ENCODE measurements at regions not wholly inside any gene's neighbourhood (a gene's known extent, or its start where the extent isn't known, plus 50 kb on each side); places are given as distances from the start of the nearest gene placed in this dataset.
A peak's percentile ranks its signal among the peaks of the same experiment; 100 is the strongest.

DNA sequence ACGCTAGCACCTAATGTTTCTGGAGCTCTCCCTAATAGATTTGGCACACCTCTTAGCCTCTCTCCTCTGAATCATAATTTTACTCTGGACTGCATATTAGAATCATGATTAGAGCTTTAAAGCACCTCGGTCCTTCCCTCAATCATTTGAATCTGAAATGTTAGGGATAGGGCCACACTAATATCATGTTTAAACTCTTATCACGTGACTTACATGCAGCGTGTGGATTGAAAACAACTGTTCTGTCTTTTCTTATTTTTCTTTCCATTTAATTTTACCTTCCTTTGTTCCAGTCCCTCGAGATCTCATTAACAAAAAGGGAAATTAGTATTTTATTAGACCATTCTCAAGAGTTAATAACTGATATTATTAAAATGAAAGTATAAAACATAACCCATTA lies 762.5 kb upstream of the FLRT2 start:
- no TSS peak for BruUV-seq (replicated peaks)
- intact Hi-C loops (cut with micrococcal nuclease) = no loop called here

DNA sequence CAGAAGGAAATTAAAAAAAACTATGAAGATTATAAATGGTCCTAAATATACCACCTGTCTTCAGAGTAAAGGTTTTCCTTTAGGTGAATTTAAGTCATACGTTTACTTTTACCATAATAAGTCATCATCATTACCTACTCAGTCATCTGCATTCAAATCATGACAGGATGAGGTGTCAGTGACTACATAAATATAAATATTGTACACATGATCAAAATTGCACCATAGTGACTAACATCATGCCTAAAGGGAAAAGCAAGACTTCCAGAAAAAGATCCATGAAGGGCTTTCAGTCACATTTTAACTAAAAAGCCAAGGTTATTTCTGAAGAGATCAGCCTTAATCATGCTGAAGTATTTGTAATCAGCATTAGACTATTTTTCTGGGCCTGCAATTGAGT lies 759.9 kb upstream of the FLRT2 start:
- Mint-ChIP-seq H3K36me3 (ENCODE audit: insufficient read depth, unreplicated experiment) (no peaks in the 10 kb centered on the region), H3K4me3 (ENCODE audit: unreplicated experiment) (no peak overlapping the region), H3K27ac (ENCODE audit: low read depth, unreplicated experiment) (no peak overlapping the region), H3K27me3 (ENCODE audit: insufficient read depth, unreplicated experiment) (no peaks in the 10 kb centered on the region), H3K4me1 (ENCODE audit: insufficient read depth, unreplicated experiment) (no peaks in the 10 kb centered on the region), H3K9me3 (ENCODE audit: unreplicated experiment) (peaks cover 16% of the 10 kb centered on the region)
- intact Hi-C loops (cut with micrococcal nuclease) = no loop called here
- no peak for TF ChIP-seq CTCF (IDR thresholded peaks at IDR 0.05; ENCODE audit: unreplicated experiment)
- DNase-seq (ENCODE audit: unreplicated experiment) = peak; percentile 37
- BruUV-seq (replicated peaks) = no TSS peak
- ChIA-PET POLR2A (no interaction called here), CTCF (no interaction called here)

More for the DNA sequence above, 762.5 kb upstream of the FLRT2 start:
- no peak overlapping the region for H3K27ac Mint-ChIP-seq (ENCODE audit: low read depth, unreplicated experiment)
- no peaks in the 10 kb centered on the region for H3K27me3 Mint-ChIP-seq (ENCODE audit: insufficient read depth, unreplicated experiment)
- TF ChIP-seq CTCF (IDR thresholded peaks at IDR 0.05; ENCODE audit: unreplicated experiment) = no peak
- H3K9me3 Mint-ChIP-seq (ENCODE audit: unreplicated experiment) = peaks cover 14% of the 10 kb centered on the region
- H3K4me3 Mint-ChIP-seq (ENCODE audit: unreplicated experiment) = no peak overlapping the region
- DNase-seq (ENCODE audit: unreplicated experiment) = no peak
- no peaks in the 10 kb centered on the region for H3K4me1 Mint-ChIP-seq (ENCODE audit: insufficient read depth, unreplicated experiment)
- POLR2A ChIA-PET = no interaction called here
- H3K36me3 Mint-ChIP-seq (ENCODE audit: insufficient read depth, unreplicated experiment) = no peaks in the 10 kb centered on the region
- CTCF ChIA-PET = no interaction called here

DNA sequence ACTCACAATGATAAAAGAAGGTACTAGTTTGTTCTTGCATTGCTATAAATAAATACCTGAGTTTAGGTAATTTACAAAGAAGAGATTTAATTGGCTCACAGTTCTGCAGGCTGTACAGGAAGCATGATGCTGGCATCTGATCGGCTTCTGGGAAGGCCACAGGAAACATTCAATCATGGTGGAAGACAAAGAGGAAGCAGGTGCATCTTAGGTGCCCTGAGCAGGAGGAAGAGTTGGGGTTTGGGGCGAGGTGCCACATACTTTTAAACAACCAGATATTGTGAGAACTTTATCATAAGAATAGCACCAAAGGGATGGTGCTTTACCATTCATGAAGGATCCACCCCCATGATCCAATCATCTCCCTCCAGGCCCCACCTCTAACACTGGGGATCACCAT lies 752.6 kb upstream of the FLRT2 start:
- H3K27ac Mint-ChIP-seq (ENCODE audit: low read depth, unreplicated experiment) = no peak overlapping the region
- intact Hi-C loops (cut with micrococcal nuclease) = no loop called here
- no peaks in the 10 kb centered on the region for H3K36me3 Mint-ChIP-seq (ENCODE audit: insufficient read depth, unreplicated experiment)
- no peak for DNase-seq (ENCODE audit: unreplicated experiment)
- H3K9me3 Mint-ChIP-seq (ENCODE audit: unreplicated experiment) = peaks cover 8% of the 10 kb centered on the region
- no TSS peak for BruUV-seq (replicated peaks)
- H3K4me3 Mint-ChIP-seq (ENCODE audit: unreplicated experiment) = no peak overlapping the region
- TF ChIP-seq CTCF (IDR thresholded peaks at IDR 0.05; ENCODE audit: unreplicated experiment) = no peak
- ChIA-PET CTCF (no interaction called here), POLR2A (no interaction called here)
- no peaks in the 10 kb centered on the region for H3K4me1 Mint-ChIP-seq (ENCODE audit: insufficient read depth, unreplicated experiment)
- H3K27me3 Mint-ChIP-seq (ENCODE audit: insufficient read depth, unreplicated experiment) = no peaks in the 10 kb centered on the region

DNA sequence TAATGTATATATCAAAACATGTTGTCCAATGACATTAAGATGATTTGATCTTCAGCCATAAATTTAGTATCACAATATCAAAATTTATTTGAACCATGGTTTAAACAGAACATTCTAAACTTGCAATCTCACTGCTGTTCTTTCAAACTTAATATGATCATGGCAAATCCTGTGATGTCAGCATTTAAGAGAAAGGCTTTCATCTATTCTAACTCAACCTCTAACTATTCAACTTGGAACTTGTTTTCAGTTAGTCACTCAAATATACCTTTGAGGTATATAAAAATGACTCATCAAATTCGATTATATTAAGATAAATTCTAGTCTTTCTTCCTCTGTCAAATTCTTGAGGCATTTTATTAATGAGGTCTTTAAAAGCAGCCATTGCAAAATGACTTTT lies 747.0 kb upstream of the FLRT2 start:
- H3K4me1 Mint-ChIP-seq (ENCODE audit: insufficient read depth, unreplicated experiment) = no peaks in the 10 kb centered on the region
- H3K27ac Mint-ChIP-seq (ENCODE audit: low read depth, unreplicated experiment) = no peak overlapping the region
- no peak for DNase-seq (ENCODE audit: unreplicated experiment)
- ChIA-PET CTCF (no interaction called here), POLR2A (no interaction called here)
- no peak overlapping the region for H3K4me3 Mint-ChIP-seq (ENCODE audit: unreplicated experiment)
- intact Hi-C loops (cut with micrococcal nuclease) = no loop called here
- H3K9me3 Mint-ChIP-seq (ENCODE audit: unreplicated experiment) = no peaks in the 10 kb centered on the region
- H3K27me3 Mint-ChIP-seq (ENCODE audit: insufficient read depth, unreplicated experiment) = no peaks in the 10 kb centered on the region
- H3K36me3 Mint-ChIP-seq (ENCODE audit: insufficient read depth, unreplicated experiment) = no peaks in the 10 kb centered on the region
- no peak for TF ChIP-seq CTCF (IDR thresholded peaks at IDR 0.05; ENCODE audit: unreplicated experiment)
- no TSS peak for BruUV-seq (replicated peaks)
